Endothelial cell of umbilical vein (primary cell): ENCODE measurements at regions not wholly inside any gene's neighbourhood (a gene's known extent, or its start where the extent isn't known, plus 50 kb on each side); places are given as distances from the start of the nearest gene placed in this dataset.
"Not testable (repeated sequence)": the region's sequence is repeated elsewhere in the genome, so short reads cannot be mapped to it uniquely, and the experiment has no call there.

ENCODE experiments used
- CTCF ChIP-seq, 2 donors: IDR thresholded peaks; 1 replicate in 1 of 2; 2 replicates in 1 of 2; pipeline ENCODE4 v1.5.1; 2011; ENCODE audit warnings: low read length in 2 of 2, mild to moderate bottlenecking in 2 of 2, moderate library complexity in 2 of 2, control low read depth in 1 of 2, inconsistent platforms in 1 of 2, low read depth in 1 of 2; ENCODE audit not compliant: insufficient read depth in 1 of 2; ENCODE audit errors: extremely low read depth in 1 of 2
- JUN ChIP-seq: IDR thresholded peaks from 2 replicates; pipeline ENCODE4 v1.6.1; 2011; ENCODE audit warnings: borderline replicate concordance, low read depth; ENCODE audit not compliant: insufficient read length, insufficient read depth
- MYC ChIP-seq: IDR thresholded peaks from one replicate; pipeline ENCODE4 v1.6.1; 2011; ENCODE audit warnings: mild to moderate bottlenecking, low read depth, low read length
- POLR2A ChIP-seq: IDR thresholded peaks from 2 replicates; pipeline ENCODE4 v1.6.1; 2012; ENCODE audit warnings: low read depth, mild to moderate bottlenecking, control low read depth, low read length

GRCh38 chr5:172532439-172532838, 78.1 kb upstream of the SH3PXD2B start:
- not testable (repeated sequence) for TF ChIP-seq CTCF (IDR thresholded peaks at IDR 0.05; ENCODE audit: extremely low read depth in 1 of 2, insufficient read depth in 1 of 2, low read depth in 1 of 2, low read length in 2 of 2); MYC; POLR2A; JUN
